ENCODE measurements at regions not wholly inside any gene's neighbourhood (a gene's known extent, or its start where the extent isn't known, plus 50 kb on each side); places are given as distances from the start of the nearest gene placed in this dataset.
"Not testable (repeated sequence)": the region's sequence is repeated elsewhere in the genome, so short reads cannot be mapped to it uniquely, and the experiment has no call there.

DNA sequence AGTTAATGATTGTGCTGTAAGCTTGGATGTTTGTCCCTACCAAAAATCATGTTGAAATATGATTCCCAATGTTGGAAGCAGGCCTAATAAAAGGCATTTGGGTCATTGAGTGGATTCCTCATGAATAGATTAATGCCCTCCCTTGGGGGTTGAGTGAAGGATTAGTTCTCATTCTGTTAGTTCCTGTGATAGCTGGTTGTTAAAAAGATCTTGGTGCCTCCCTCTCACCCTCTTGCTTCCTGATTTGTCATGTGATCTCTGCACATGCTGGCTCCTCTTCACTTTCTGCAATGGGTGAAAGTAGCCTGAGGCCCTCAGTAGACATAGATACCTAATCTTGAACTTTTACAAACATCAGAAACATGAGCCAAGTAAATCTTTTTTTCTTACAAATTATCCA lies 115.6 kb upstream of the HCRTR2 start:
- DNase-seq (ENCODE audit: low spot score), result no peak

DNA sequence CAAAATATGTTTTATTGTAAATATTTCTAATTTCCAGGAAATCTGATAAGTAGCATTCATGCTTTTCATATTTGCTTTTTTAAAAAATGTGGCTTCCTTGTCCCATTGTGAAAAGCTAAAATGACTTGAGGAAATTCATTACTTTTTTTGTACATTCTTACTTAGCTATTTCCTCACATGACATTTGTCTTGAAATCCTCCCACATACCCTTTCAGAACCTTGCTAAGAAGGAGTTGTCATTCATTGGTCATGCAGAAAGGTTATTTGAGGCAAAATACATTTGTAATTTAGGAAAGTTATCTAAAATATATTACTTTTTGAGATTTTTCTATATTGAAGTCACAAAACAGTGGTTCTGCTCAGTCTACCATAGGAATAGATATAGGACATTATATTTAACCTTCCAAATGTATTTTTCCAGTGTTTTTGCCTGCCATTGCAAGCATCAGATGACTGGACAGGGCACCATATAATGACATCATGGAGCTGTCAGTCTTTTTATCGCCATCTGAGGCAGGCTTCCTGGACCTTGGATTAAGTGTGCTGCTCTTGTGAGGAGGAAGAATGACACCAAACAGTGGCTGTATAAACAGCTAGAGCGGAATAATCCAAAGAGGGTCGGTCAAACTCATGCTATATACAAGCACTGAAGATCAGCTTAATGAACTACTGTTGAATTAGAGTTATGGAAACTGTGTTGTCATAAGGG lies 109.4 kb upstream of the HCRTR2 start:
- DNase-seq (ENCODE audit: low spot score), result no peak

DNA sequence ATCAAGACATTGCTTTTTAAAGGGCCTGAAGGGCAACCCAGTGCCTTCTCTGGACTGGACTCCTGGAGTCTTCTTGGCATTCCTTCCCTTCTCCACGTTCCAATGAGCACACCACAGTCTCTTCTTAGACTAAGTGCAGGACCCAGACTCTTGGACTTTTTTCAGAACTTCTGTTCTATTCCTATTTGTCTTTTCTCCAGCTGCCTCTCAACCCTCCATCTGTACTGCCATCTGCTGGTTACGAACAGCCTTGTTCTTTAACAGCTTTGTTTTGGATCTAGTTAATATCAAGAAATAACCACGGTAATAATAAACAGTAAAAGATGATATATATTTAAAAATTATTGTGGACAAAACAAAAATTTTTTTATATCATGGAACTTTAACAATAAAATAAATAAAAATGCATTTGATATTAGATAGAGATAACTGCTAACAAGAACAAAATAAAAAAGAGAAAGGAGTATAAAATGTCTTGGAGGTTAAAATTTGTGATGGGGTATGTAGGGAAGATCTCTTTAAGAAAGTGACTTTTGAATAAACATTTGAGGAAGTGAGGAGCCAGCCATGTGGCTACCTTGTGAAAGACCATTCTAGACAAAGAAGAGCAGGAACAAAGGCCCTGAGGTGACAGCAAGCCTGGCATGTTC lies 105.1 kb upstream of the HCRTR2 start:
- DNase-seq (ENCODE audit: low spot score), result peak; percentile 28

- no peak for DNase-seq (ENCODE audit: low spot score)
Measured at GRCh38 chr6:55082021-55082420, 92.3 kb upstream of the HCRTR2 start.

GRCh38 chr6:55088011-55088410 lies 86.3 kb upstream of the HCRTR2 start:
- DNase-seq (ENCODE audit: low spot score), result not testable (repeated sequence)

GRCh38 chr6:55088902-55089301 lies 85.4 kb upstream of the HCRTR2 start:
- no peak for DNase-seq (ENCODE audit: low spot score)

- no peak for DNase-seq (ENCODE audit: low spot score)
Measured at GRCh38 chr6:55089325-55089724, 85.0 kb upstream of the HCRTR2 start.

- no peak for DNase-seq (ENCODE audit: low spot score)
Measured at GRCh38 chr6:55100686-55101085, 73.6 kb upstream of the HCRTR2 start.

DNA sequence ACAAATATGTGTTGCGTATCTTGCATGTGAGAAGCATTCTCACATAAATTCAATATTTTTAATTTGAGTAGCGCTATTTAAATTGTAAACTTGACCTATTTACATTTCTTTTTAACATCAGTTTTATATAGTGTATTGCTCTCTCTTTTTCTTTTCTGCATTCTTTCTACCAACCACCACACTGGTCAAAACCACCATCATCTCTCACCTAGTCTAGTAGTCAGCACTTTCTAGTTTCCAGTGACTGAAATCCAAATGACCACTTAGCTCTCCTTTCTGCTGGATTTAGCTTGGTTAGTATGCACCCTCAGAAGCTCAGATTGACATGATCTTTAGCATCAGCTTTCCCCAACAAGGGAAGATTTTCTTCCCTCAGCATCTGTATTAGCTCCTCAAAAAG lies 73.2 kb upstream of the HCRTR2 start:
- no peak for DNase-seq (ENCODE audit: low spot score)

DNA sequence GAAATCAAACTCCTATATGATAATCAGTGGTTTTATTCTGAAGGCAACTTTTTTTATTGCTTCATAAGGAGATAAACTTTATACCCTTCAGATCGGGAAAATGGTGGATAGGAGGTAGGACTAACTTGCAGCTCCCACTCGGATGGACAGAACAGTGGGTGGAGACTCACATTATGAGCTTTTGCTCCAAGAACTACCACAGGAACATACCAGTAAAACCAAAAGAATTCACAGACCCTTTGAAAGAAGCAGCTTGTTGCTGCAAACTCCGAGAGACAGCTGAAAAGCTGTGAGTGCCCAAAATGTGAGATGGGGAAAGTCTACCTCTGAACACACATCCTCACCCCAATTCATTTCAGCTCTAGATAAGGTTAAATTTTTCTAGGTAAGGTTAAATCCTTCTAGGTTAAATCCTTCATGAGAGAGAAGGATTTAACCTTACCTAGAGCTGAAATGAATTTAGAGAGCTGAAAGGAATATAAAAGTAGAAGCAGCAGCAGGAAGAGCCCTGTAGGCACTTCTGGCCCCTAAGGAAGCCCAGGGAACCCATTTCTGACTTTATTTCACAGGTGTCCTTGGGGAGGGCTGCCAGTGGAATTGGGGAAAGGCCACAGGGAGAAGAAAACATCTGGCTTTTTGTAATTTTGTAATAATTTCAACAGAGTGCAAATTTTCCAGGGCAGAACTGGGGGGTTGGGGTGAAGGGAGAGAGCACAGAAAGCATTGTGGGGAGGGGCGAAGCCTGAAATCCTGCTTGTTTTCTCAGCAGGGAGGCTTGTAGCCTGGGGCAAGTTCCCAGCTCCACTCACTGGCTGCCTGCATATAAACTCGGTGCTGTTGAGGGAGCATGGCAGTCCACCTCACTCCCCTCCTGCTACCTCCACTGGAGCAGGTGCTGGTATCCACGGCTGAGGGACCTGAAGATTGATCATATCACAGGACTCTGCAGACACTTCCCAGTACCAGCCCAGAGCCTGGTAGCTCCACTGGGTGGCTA lies 65.9 kb upstream of the HCRTR2 start:
- no peak for DNase-seq (ENCODE audit: low spot score)

DNA sequence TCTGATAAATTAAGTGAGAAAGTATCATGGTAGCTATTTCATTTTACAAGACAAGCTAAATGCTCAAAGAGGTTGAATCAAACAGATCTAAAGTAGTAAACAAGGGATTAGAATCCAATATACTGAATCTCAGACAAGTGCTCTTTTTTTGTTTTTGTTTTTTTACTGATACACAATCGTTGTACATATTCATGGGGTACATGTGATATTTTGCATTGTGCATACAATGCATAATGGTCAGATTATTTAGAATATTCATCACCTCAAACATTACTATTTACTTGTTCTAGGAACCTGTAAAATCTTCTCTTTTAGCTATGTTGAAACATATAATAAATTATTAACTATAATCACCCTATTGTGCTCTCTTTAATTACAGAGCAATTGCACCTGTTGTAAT lies 57.0 kb upstream of the HCRTR2 start:
- no peak for DNase-seq (ENCODE audit: low spot score)

DNA sequence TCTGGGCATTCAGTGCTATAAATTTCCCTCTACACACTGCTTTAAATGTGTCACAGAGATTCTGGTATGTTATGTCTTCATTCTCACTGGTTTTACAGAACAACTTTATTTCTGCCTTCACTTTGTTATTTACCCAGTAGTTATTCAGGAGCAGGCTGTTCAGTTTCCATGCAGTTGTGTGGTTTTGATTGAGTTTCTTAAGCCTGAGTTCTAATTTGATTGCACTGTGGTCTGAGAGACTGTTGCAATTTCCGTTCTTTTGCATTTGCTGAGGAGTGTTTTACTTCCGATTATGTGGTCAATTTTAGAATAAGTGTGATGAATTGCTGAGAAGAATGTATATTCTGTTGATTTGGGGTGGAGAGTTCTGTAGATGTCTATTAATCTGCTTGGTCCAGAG lies 50.1 kb upstream of the HCRTR2 start:
- DNase-seq (ENCODE audit: low spot score), result not testable (repeated sequence)
